Suprapubic skin (tissue), 4 donors: ENCODE measurements at regions not wholly inside any gene's neighbourhood (a gene's known extent, or its start where the extent isn't known, plus 50 kb on each side); places are given as distances from the start of the nearest gene placed in this dataset.

Experiments used
- POLR2A ChIP-seq, 2 donors: fragments of 450-650 bp; IDR thresholded peaks; one replicate each; pipeline ENCODE4 v1.6.1; 2017; ENCODE audit warnings: antibody characterized with exemption in 2 of 2, mild to moderate bottlenecking in 2 of 2, moderate library complexity in 2 of 2
- POLR2AphosphoS5 ChIP-seq, 3 donors: sonication (generic); formaldehyde crosslinking; IDR thresholded peaks; one replicate each; pipeline ENCODE4 v1.6.1; 2017; ENCODE audit warnings: antibody characterized with exemption in 3 of 3
- TF ChIP-seq, protein P1 (sequence below), 2 donors: fragments of 200-600 bp in 1 of 2; fragments of 450-650 bp in 1 of 2; sonication (generic) in 1 of 2; IDR thresholded peaks; one replicate each; pipeline ENCODE4 v1.5.1; 2016 to 2019; ENCODE audit warnings: antibody characterized with exemption in 2 of 2, mild to moderate bottlenecking in 1 of 2, moderate library complexity in 1 of 2

DNA sequence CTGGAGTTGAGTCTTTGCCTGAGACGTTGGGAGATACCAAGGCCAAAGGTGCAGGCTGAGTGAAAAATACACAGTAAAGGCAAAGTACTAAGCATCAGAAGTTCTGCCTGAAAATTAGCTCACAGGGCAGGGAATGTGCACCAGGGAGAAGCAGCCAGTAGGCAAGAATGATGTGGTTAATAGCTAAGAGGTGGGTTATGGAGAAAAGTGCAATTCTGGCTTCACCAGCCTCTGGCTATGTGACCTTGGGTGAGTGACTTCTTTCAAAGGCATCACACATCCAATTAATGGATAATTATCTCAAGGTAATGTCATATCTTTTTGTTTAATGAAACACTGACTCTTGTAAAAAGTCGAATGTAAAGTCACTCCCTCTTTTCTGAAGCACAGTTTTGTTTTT lies 230.7 kb upstream of the FGGY start:
- TF ChIP-seq, protein P1, sequence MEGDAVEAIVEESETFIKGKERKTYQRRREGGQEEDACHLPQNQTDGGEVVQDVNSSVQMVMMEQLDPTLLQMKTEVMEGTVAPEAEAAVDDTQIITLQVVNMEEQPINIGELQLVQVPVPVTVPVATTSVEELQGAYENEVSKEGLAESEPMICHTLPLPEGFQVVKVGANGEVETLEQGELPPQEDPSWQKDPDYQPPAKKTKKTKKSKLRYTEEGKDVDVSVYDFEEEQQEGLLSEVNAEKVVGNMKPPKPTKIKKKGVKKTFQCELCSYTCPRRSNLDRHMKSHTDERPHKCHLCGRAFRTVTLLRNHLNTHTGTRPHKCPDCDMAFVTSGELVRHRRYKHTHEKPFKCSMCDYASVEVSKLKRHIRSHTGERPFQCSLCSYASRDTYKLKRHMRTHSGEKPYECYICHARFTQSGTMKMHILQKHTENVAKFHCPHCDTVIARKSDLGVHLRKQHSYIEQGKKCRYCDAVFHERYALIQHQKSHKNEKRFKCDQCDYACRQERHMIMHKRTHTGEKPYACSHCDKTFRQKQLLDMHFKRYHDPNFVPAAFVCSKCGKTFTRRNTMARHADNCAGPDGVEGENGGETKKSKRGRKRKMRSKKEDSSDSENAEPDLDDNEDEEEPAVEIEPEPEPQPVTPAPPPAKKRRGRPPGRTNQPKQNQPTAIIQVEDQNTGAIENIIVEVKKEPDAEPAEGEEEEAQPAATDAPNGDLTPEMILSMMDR (IDR thresholded peaks at IDR 0.05), result no peak
- TF ChIP-seq POLR2A (IDR thresholded peaks at IDR 0.05) (no peak), POLR2AphosphoS5 (IDR thresholded peaks at IDR 0.05) (no peak)
